SK-N-SH treated with all-trans-retinoic acid at 6 μM for 48 hours (cell line): ENCODE measurements at regions not wholly inside any gene's neighbourhood (a gene's known extent, or its start where the extent isn't known, plus 50 kb on each side); places are given as distances from the start of the nearest gene placed in this dataset.

ENCODE experiments used
- BACH2 ChIP-seq: fragments of 250-450 bp; sonication (Bioruptor Pico); IDR thresholded peaks from 2 replicates; pipeline ENCODE4 v1.9.0; 2021; ENCODE audit warnings: mild to moderate bottlenecking, borderline replicate concordance
- CSDC2 ChIP-seq: fragments of 250-450 bp; sonication (Bioruptor Pico); IDR thresholded peaks from 2 replicates; pipeline ENCODE4 v1.5.0; 2020; ENCODE audit warnings: mild to moderate bottlenecking, moderate library complexity
- SNAI2 ChIP-seq: fragments of 250-450 bp; sonication (Bioruptor Pico); IDR thresholded peaks from 2 replicates; pipeline ENCODE4 v1.5.0; 2020; ENCODE audit warnings: mild to moderate bottlenecking, moderate library complexity
- TCF4 ChIP-seq: fragments of 250-450 bp; sonication (Bioruptor Pico); IDR thresholded peaks from 2 replicates; pipeline ENCODE4 v1.8.0; 2021; ENCODE audit warnings: mild to moderate bottlenecking, moderate library complexity, borderline replicate concordance
- ZNF70 ChIP-seq: fragments of 450-650 bp; formaldehyde crosslinking; IDR thresholded peaks from 2 replicates; pipeline ENCODE4 v1.5.0; 2020; ENCODE audit warnings: mild to moderate bottlenecking, moderate library complexity
- TF ChIP-seq, protein P1 (sequence below): fragments of 250-450 bp; sonication (Bioruptor Pico); IDR thresholded peaks from 2 replicates; pipeline ENCODE4 v1.8.0; 2020; ENCODE audit warnings: mild to moderate bottlenecking, moderate library complexity, borderline replicate concordance

- TF ChIP-seq, protein P1, sequence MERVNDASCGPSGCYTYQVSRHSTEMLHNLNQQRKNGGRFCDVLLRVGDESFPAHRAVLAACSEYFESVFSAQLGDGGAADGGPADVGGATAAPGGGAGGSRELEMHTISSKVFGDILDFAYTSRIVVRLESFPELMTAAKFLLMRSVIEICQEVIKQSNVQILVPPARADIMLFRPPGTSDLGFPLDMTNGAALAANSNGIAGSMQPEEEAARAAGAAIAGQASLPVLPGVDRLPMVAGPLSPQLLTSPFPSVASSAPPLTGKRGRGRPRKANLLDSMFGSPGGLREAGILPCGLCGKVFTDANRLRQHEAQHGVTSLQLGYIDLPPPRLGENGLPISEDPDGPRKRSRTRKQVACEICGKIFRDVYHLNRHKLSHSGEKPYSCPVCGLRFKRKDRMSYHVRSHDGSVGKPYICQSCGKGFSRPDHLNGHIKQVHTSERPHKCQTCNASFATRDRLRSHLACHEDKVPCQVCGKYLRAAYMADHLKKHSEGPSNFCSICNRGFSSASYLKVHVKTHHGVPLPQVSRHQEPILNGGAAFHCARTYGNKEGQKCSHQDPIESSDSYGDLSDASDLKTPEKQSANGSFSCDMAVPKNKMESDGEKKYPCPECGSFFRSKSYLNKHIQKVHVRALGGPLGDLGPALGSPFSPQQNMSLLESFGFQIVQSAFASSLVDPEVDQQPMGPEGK (CRISPR knock-in tag), result no peak
- TF ChIP-seq TCF4 (CRISPR knock-in tag) (no peak), BACH2 (CRISPR knock-in tag) (no peak), SNAI2 (CRISPR knock-in tag) (no peak), CSDC2 (CRISPR knock-in tag) (no peak), ZNF70 (CRISPR knock-in tag) (no peak)
These were observed 704.0 kb downstream of the RNF144A start for GRCh38 chr2:7621018-7621814.
